ENCODE measurements at regions not wholly inside any gene's neighbourhood (a gene's known extent, or its start where the extent isn't known, plus 50 kb on each side); places are given as distances from the start of the nearest gene placed in this dataset.

DNA sequence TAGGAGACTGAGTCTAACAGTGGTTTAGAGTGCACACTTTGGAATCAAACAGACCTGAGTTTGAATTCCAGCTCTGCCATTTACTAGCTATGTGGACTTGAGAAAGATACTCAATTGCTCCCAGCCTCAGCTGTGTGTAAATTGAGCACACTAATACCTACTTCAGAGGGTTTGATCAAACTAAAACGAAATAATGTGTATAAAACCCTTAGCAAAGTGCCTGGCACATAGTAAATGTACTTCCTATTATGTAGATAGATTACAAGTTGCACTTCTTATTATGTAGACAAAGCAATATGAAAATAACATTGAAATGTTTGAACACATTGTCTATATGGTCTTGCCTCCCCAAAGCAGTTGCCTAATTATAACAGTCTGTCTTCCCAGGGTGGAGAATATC, 180.6 kb downstream of the ANXA2 start:
- H3K4me3 ChIP-seq (ENCODE audit: low read length), result no peak overlapping the region
- TF ChIP-seq, protein P1, sequence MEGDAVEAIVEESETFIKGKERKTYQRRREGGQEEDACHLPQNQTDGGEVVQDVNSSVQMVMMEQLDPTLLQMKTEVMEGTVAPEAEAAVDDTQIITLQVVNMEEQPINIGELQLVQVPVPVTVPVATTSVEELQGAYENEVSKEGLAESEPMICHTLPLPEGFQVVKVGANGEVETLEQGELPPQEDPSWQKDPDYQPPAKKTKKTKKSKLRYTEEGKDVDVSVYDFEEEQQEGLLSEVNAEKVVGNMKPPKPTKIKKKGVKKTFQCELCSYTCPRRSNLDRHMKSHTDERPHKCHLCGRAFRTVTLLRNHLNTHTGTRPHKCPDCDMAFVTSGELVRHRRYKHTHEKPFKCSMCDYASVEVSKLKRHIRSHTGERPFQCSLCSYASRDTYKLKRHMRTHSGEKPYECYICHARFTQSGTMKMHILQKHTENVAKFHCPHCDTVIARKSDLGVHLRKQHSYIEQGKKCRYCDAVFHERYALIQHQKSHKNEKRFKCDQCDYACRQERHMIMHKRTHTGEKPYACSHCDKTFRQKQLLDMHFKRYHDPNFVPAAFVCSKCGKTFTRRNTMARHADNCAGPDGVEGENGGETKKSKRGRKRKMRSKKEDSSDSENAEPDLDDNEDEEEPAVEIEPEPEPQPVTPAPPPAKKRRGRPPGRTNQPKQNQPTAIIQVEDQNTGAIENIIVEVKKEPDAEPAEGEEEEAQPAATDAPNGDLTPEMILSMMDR (conservative IDR thresholded peaks at IDR 0.05; ENCODE audit: low read length), result no peak
- no peak for DNase-seq (ENCODE audit: low read depth)

GRCh38 chr15:60218256-60218655, 179.5 kb downstream of the ANXA2 start:
- no peak overlapping the region for H3K4me3 ChIP-seq (ENCODE audit: low read length)
- no peak for DNase-seq (ENCODE audit: low read depth)
- TF ChIP-seq, protein P1 (conservative IDR thresholded peaks at IDR 0.05; ENCODE audit: low read length), result no peak

DNA sequence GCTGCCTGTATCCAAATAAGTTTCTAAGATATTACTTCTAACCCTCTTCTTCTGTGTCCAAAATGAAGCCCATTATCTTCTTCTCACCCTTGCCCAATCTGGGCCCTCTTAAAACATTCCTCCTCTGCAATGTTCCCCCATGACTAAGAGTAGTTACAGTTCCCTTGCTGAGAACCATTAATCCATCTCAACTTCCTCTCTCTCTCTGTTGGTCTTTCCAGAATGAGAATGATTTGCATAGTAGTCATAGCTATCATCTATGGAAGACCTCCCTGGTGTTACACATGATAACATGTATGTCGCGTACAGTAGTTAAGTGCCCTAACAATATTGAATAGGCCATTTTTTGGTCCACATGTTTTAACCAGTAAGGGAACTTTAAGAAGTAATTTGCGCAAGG, 177.9 kb downstream of the ANXA2 start:
- DNase-seq (ENCODE audit: low read depth), result no peak
- no peak overlapping the region for H3K4me3 ChIP-seq (ENCODE audit: low read length)
- TF ChIP-seq, protein P1 (conservative IDR thresholded peaks at IDR 0.05; ENCODE audit: low read length), result no peak

DNA sequence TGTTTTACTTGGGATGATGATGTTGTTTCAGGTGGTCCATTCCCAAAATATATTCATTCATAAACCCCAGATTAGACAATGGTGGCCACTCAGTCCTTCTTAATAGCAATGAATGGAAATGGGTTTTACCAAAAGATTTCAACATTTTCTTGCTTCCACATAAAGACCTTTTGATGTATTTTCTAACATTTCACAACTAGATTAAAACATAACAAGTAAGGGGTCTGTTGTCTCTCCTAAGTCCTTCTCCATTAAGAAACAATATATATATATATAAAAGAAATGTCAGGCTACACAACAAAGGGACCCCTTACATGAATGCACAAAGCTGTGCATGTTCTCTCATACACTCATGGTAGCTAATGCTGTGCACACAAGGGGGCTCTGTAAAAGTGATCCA, 176.4 kb downstream of the ANXA2 start:
- H3K4me3 ChIP-seq (ENCODE audit: low read length), result no peak overlapping the region
- TF ChIP-seq, protein P1 (conservative IDR thresholded peaks at IDR 0.05; ENCODE audit: low read length), result no peak
- no peak for DNase-seq (ENCODE audit: low read depth)

DNA sequence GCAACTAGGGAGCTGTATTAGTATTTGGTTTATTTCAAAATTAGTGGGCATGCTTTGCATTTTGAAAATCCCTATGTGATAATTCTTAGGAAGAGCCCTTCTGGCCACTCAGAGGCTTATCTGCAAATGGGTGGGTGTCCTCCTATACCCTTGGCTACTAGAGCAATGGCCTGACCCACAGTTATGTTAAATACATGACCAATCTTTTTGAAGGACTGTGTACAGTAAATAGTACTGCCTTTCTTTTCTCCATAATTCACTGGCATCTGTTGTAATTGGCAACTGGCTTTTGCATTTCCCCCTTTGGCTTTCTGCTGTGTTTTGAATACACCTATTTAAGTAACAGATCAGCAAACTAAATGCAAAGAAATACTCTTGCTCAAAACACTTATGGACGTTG, 175.4 kb downstream of the ANXA2 start:
- DNase-seq (ENCODE audit: low read depth), result no peak
- H3K4me3 ChIP-seq (ENCODE audit: low read length), result no peak overlapping the region
- TF ChIP-seq, protein P1 (conservative IDR thresholded peaks at IDR 0.05; ENCODE audit: low read length), result no peak

GRCh38 chr15:60223176-60223575, 174.6 kb downstream of the ANXA2 start:
- DNase-seq (ENCODE audit: low read depth), result no peak
- no peak overlapping the region for H3K4me3 ChIP-seq (ENCODE audit: low read length)
- TF ChIP-seq, protein P1 (conservative IDR thresholded peaks at IDR 0.05; ENCODE audit: low read length), result no peak

DNA sequence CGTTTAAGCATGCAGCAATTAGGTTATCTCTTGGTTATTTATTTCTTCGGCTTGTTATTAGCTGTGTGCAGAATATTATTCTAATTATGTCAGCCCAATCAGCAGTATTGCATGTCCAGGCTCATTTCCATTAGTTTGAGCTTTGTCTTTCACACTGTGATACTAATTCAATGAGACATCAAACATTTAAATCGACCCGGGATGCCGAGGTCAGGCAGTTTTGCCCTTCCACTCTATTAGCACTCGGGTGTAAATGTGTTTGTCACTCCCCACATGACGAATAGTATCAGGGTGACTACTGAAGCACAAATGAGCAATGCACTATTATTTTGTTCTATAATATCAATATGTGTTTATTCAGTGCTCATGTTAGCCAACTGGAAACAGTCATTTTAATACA, 170.9 kb downstream of the ANXA2 start:
- TF ChIP-seq, protein P1 (conservative IDR thresholded peaks at IDR 0.05; ENCODE audit: low read length), result no peak
- no peak for DNase-seq (ENCODE audit: low read depth)
- no peak overlapping the region for H3K4me3 ChIP-seq (ENCODE audit: low read length)
